Erythroblast (primary cell): ENCODE measurements at regions not wholly inside any gene's neighbourhood (a gene's known extent, or its start where the extent isn't known, plus 50 kb on each side); places are given as distances from the start of the nearest gene placed in this dataset.

Experiments used
- DNase-seq, 2 experiments: peaks; one replicate each; lab custom pipeline; 2025; lab: John Stamatoyannopoulos, UW
- GATA1 ChIP-seq: IDR thresholded peaks from 2 replicates; pipeline ENCODE4 v1.6.1; 2011; ENCODE audit warnings: low read depth, mild to moderate bottlenecking, control low read depth, low read length, moderate library complexity
- POLR2A ChIP-seq: IDR thresholded peaks from 2 replicates; pipeline ENCODE4 v1.6.1; 2011; ENCODE audit warnings: mild to moderate bottlenecking, low read length

DNA sequence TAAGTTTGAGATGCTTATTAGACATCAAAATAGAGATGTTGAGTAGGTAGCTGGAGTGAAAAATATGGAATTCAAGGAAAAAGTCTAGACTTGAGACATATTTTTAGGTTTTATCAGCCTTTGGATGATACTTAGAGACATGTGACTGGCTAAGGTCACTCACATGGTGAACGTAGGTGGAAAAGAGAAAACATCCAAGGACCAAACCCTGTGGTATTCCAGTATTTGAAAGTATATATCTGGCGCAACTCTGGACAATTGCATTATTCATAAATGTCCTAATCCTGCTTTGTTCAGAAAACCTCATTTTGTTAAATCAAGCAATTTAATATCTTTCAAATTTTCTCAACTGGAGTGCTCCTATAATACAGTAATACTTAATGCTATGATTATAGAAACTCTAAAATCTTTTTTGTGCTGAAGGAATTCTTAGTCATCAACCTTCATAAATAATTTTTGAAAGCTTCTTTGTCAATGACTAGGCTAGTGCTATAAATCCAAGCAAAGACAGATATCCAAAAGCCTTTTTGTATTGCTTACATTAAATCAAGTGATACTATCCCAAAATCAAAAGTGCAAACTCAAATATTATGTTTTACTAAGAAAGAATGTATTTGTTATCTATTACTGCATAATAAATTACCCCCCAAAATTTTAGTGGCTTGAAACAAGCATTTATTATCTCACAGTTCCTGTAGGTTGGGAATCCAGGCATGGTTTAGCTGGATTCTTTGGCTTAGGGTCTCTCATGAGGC is 452.0 kb downstream of the ENC1 start:
- no peak for TF ChIP-seq POLR2A
- no peak for TF ChIP-seq GATA1
- no peak for DNase-seq

DNA sequence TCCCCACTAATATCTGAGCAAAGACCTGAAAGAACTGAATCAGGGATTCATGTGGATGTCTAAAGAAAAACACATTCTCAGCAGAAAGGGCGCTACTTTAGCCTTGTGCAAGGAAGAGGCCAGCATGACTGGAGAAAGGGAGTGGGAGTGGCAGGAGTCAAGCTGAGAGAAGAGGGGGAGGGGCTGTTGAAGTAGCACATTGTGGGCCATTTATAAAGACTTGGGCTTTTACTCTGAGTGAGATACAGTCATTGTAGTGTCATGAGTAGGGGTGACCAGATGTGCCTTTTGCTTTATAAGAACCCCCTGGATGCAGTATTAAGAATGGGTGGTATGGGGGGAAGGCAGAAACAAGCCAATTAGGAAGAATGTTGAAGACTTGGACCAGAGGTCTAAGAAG is 452.8 kb downstream of the ENC1 start:
- no peak for DNase-seq
- TF ChIP-seq GATA1, result no peak
- no peak for TF ChIP-seq POLR2A

DNA sequence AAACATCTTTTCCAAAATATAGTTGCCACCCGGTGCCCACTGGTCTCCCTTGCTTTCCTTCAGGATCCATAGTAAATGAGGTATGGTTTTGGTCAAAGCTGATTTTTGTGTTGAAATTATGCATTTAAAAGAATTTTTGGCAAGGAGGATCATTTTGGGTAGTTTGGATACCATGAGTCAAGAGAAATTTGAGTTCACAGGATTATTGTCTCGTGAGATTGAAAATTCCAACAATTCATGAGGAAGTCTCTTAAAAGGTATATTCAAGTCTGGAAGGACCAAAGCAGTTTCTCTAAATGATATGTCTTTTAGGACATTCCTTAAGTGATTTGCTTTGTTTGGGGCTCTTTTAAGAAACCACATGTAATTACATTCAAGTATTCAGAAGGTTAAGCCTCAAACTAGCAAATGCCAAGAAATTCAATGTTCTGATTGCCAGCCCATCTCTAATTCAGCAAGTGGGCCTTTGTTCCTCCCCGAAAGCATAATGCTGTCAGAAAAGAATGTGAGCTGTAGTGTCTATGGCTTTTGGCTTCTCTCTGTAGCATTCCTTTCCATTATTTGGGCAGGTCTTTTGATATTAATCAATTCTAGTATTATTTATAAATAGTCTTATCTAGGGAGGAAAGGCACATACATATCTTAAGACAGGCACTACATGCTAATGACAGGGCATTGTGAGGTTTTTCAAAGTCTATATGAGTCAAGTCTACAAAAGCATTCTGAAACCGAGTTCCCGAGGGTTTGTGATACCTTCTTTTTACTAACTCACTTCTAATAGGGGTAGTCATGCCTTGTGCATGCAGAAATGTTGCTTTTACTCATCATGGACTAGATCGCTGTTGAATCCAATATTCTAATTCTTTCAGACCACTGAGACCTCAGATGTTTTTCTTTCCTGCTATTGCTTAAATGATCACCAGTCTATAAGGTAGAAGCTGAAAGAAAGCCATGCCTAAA is 453.9 kb downstream of the ENC1 start:
- TF ChIP-seq POLR2A (no peak), GATA1 (no peak)
- no peak for DNase-seq

DNA sequence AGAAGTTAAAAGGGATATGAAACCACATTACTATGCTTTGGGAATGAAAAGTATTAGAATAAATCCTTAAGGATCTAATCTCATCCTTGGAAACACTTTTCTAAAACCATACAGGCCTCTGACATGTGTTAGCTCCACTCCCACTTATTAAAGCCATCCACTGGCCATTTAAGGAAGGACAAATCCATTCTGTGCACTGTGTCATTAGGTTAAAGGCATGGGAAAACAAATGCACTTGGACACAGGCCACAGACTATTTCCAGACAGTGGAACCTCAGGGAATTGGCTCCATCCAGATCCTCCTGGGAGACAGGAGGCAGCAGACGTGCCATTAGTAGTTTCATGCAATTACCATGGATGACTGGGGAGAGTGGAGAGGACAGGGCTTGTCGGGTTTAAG is 454.9 kb downstream of the ENC1 start:
- TF ChIP-seq POLR2A, result no peak
- no peak for TF ChIP-seq GATA1
- DNase-seq, result no peak

DNA sequence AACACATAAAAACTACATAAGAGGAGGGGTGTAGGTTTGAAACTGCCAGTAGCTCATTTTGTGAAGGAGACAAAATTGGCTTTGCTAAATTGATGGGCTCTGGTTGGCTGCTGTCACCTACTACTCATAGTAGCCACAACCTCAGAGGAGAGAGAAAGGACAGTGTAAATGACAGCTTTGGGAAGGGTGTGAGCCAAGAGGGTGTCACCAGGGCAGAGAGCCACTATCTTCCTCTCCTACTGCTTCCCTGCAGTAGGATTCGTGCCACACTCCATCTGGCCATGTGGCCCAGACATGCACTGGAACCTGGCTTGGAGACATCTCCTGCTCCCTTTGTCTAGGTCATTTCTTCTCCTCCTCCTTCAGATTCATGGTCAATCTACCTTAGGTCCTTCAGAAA is 455.9 kb downstream of the ENC1 start:
- DNase-seq, result no peak
- TF ChIP-seq GATA1 (no peak), POLR2A (no peak)

DNA sequence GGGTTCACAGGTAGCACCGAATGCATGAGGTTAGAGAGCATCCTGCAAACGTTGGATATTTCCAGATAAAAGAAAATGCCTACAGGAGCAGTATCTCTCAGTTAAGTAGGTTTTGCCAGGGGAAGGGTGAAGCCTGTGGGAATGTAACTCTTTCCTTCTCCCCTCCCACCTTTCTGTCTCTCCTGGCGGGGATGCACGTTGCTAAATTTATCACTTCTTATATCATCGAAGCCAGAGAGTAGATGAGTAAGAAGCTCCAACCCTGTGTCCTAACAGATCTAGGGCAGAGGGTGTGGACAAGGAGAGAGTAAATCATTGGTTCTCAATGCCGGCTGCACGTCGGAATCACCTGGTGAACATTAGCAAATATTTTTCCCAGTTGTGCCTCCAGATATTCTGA is 457.5 kb downstream of the ENC1 start:
- DNase-seq, result no peak
- no peak for TF ChIP-seq GATA1
- TF ChIP-seq POLR2A, result no peak

DNA sequence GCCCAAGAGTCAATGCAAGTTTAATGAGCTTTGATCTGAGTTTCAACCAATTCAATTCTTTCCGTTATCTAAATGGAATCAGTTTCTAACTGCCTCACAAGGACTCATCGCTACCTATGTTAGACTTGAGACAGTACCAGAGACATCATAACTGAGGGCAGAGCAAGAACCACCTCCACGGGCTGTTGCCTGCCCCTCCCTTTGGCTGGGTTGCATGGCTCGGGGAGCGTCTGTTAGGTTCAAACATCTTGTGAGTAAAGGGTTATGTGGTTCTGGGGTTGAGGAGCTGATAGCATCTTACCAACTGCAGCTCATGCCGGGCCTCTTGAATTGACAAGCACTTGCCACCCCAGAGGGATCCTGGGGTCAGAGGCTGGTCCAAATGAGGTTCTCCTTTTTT is 457.9 kb downstream of the ENC1 start:
- TF ChIP-seq GATA1, result no peak
- no peak for TF ChIP-seq POLR2A
- DNase-seq, result no peak

DNA sequence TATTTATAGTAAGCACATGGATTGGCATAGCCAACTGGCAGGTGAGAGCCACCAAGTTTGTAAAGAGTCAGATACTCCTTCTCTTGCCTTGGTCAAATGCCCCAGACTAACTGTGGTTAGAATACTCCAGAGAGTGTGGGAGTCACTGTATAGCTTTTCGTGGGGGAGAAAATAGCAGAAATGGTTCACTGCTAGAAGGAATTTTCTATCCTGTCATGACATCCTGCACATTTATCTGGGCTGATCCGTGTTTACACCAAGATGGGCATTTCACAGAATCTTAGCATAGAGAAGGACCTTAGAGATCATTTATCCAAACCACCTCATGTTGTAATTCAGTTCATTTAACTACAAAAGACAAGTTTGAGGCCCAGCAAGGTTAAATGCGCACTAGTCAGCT is 460.8 kb downstream of the ENC1 start:
- no peak for TF ChIP-seq POLR2A
- TF ChIP-seq GATA1, result no peak
- no peak for DNase-seq

DNA sequence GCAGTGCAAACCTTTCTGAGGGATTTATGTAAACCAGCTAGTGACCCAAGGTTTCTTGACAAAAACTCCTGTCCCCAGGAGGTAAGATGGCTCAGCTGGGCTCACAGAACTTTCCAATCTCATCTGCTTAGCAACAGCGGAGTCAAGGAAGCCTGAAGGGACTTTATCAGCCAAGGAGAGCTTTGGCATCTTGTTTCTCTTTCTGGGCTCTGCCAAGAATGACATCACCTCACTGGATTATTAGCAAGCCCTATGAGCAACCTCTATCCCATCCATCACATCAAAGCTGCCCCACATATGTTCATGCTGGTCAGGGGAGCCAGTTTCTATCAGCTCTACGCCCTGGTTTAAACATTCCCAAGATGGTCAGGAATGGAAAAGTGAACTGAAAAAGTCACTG is 461.3 kb downstream of the ENC1 start:
- no peak for DNase-seq
- TF ChIP-seq GATA1 (no peak), POLR2A (no peak)

DNA sequence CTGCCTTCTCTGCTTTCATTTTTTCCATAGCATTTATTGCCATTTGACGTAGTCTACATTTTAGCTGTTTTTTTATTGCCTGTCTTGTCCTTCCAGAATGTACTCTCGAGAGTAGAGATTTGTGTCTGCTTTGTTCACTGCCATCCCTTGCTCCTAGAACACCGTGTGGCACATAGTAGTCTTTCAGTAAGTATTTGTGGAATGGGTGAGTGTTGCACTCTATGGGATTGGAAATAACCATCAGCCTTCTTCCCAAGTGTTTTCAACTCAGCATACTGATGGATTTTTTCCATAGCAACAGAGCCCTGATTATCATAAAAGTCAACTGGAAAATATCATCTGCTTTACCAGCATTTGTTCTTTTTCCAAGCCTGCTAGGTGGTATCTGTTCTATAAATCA is 462.6 kb downstream of the ENC1 start:
- TF ChIP-seq POLR2A, result no peak
- TF ChIP-seq GATA1, result no peak
- DNase-seq, result no peak

DNA sequence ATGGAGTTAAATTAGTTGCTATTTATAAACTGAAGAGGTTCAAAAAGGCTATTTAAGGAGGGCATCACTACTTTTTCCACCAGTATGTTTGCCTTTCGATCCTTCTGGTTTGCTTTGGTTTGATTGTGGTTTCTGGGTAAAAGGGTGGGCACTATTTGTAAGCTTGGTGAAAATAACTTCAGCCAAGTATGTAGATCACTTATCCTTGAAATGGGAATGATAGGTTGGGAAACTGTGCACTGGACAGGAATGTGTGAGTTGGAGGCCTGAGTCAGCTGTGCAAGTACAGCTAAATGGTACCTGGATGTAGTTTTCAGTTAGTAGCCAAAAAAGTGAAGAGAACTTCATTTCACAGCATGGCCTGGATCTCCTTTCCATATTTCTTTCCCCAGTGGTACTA is 466.2 kb downstream of the ENC1 start:
- DNase-seq, result no peak
- TF ChIP-seq POLR2A (no peak), GATA1 (no peak)

DNA sequence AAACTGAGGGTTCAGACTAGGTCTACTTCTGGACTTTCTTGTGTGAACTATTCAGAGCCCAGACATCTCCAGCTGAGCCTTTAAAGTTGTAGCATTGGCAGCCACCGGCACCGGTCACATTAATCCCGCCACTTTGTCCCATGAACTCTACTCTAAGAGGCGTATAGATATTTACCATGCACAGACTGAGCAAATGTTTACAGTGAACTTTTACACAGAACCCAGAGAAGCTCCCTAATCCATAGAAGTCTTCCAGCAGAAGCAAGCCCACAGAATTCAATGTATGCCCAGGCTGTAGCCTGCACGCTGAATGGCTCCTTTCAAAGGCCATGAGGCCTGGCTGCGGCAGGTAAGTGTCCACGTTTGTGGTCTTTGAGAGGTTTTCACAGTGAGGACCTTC is 466.9 kb downstream of the ENC1 start:
- no peak for DNase-seq
- TF ChIP-seq GATA1 (no peak), POLR2A (no peak)

DNA sequence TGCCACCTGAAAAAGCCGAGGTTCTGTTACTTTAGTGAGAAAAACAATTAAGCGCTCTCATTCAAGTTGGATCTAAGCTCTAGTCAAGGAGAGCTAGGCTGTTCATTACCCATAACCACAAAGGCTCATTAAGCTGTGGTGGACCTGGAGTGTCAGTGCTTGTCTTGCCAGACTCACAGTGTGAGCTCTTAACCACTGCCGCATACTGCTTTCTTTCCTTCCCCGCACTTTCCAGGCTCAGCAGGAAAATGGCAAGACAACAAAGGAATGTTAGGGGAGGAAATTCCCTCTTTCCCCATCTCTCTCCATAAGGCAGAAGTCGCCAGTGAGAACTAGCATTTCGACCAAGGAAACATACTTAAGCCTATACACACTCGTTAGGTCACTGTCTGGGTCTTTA is 467.3 kb downstream of the ENC1 start:
- DNase-seq, result no peak

DNA sequence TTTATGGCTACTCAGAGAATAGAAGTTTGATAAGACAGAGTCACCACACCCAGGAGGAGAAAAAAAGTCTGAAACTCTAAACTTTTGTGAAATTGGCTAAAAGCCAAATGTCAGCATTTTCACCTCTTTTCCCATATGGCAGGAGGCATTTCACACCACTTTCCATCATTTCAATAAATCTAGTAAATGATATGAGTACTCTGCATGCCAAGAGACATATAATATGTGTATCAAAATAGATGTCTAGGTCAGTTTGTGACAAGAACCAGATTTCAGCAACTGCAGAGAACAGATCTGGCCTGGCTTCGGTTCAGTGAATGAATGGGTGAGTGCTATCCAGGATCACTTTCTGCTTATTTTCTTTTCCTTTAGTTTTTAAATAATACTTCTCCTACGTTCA is 470.8 kb downstream of the ENC1 start:
- no peak for DNase-seq
- TF ChIP-seq POLR2A, result no peak
- TF ChIP-seq GATA1, result no peak

More for the DNA sequence above, 467.3 kb downstream of the ENC1 start:
- TF ChIP-seq GATA1 (no peak), POLR2A (no peak)

DNA sequence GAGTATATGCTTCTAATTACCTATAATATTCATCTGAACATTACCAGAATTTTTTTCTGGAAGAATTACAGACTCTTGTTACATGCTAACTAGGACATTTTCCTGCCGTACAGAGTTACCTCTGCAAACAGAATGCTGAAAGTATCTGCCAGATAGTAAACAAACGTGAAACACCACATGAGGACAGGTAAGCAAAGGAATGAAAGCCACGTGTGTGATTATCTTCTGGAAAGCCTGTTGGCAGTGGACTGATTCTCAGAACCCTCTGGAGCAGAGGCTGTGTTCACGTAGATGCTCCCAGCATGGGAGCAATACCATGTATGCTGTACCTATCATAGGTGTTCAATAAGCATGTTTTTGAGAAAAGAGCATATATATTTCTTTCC is 472.6 kb downstream of the ENC1 start:
- DNase-seq, result no peak

More for the DNA sequence above, 472.6 kb downstream of the ENC1 start:
- TF ChIP-seq POLR2A (no peak), GATA1 (no peak)
